Activated T-cell treated with anti-CD3 and anti-CD28 coated beads for 48 hours (primary cell): ENCODE measurements at regions not wholly inside any gene's neighbourhood (a gene's known extent, or its start where the extent isn't known, plus 50 kb on each side); places are given as distances from the start of the nearest gene placed in this dataset.
A peak's percentile ranks its signal among the peaks of the same experiment; 100 is the strongest.

Experiments
- DNase-seq: peaks from one replicate; pipeline ENCODE4 v3.0.0-alpha.2; 2020; ENCODE audit warnings: low read depth

DNA sequence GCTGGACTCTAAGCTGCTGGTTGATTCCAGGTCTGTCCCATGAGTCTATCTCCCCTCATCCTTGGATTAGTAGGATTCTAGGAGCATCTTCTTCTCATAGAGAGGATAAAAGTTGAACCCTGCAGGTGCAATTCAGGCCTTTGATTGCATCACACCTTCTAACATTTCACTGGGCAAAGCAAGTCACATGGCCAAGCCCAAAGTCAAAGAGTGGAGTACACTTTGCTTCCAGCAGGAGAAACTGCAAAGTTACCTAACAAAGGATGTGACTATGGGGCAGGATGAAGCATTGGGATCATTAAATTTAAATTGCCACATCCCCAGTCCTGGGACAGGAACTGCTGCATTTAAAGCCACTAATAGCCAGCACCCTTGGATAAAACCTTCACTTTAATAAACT is 51.0 kb upstream of the EGFLAM start:
- DNase-seq: no peak

DNA sequence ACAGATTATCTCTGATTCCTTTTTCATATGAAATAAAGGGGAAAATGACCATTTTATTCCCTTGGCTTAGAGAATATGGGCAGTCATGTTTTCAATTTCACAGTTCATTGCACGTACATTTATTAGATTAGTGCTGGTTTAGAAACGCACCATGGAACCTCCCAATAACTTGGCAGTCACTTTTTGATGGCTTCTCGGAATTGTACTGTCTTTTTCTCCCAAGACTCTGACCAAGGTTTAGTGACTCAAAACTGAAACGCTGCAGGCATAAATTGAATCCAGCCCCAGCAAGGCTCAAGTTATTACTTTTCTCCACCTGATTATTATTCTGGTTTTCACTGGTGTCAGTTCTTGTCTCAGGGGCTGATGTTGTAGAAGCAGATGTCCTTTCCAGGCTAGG is 55.6 kb upstream of the EGFLAM start:
- no peak for DNase-seq

DNA sequence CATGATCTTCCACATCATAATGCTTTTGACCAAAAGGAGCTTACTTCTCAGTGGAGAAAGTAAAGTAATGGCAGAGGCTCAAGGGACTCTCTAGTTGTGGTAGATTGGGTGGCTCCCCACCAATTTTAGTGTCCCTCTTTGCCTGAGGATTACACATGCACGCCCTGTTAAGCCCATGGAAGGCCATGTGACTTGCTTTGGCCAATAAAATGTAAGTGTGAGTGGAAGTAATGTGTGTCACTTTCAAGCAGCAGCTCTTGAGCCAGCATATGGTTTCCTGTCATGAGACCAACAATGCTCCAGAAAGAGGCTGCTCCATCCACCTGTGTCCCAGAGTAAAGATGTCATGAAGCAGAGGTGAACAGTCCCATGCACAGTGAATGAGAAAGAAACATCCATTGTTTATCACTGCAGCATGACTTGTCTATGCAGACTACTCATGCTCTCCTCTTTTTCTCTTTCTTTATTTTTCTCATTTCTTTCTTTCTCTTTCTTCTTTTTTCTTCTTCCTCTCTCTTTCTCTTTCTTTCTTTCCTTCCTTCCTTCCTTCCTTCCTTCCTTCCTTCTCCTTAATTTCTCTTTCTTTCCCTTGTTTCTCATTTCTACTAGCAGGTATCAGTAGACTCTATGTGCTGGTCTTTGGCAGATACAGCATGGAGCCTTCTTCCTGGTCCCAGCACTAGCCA is 57.3 kb upstream of the EGFLAM start:
- no peak for DNase-seq

DNA sequence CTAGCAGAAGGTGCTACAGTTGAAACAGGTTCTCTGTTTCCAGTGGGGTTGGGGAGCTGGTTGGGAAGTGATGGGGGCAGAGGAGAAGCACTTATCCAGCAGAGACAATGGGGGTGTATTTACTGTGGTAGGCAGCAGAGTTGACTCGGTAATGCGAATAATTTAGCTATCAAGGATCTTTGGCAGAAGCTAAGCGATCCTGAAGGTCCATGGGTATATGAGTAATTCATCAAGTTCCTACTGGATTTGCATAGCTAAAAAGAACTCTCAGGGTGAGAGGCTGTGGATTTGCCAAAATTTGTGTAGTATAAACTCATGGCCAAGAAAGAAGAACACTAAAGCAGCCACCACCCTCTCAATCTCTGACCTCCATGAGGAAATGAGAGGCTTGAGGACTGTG is 61.2 kb upstream of the EGFLAM start:
- no peak for DNase-seq

DNA sequence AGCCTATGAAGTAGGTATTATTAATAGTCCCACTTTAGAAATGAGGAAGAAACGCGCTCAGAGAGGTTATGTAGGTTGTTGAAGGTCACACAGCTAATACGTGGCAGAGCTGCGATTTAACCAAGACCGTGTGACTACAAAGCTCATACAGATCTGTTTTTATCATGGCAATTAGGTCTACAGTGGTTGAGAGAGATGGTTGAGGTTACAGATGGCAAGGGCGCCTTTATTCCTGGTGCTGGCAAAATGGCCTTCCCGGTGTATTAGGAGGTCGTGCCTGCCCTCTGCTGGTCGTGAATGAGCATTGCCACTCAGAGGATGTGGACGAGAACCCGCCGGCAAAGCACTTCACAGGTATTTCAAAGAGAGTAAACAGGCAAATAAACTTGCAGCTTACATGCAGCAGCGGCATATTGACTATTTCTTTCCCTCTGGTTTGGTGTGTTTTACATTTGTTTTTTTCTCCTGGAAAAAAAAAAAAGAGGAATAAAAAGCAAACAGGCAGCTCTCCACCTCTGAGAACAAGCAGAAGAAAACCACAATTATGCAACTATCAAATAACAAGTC is 65.3 kb upstream of the EGFLAM start:
- peak; percentile 47 for DNase-seq

DNA sequence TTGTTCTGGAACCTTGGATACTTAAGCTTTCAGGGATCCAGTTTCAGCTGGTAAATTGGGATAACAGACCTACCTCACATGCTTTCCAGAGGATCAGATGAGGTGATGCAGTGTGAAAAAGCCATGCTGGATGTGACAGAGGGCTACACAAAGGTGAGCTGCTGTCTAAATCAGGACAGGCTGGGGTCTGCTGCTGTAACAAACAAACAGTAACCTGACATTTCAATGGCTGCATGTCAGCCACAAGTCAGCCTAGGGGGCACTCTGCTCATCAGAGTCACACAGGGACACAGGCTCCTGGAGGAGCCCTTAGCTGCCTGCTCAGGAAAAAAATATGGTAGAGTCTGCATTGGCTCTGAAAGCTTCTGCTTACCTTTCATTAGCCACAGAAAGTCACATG is 66.7 kb upstream of the EGFLAM start:
- no peak for DNase-seq

DNA sequence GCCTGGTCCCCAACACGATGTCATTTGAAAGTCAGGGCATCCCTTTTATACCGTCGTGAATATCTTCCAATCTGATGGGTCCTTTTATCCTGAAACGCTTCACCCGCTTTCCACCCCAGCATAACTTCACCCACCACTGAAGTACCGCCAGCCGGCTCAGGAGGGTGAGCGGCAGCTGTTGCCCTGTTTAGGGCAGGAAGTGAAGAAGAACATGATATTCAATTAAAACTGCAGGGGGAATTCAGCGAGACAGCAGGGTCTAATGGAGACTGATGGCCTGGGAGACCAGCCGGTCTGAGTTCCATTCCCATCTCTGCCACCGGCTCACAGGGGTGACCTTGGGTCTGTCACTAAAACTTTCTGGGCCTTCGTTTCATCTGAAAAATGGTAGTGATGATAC is 68.2 kb upstream of the EGFLAM start:
- DNase-seq: no peak

DNA sequence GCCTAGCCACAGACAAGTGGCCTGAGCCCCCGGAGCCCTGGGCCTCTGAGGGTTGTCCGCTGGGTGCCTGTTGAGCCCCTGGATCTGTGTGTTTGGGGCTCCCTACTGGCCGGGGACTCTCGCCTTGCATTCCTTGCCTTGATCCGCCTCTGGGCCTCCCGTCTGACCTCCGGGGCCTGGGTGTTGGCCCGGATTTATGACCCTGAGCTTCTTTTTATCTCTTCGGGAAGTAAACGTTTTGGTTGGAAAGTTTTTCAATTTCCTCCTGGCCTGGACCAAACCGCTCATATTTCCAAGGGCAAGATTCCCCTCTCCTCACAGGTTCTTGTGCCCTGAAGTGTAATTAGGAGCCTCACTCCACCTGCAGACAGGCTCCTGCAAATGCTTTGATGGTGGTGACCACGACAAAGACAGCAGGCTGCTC is 69.3 kb upstream of the EGFLAM start:
- no peak for DNase-seq

DNA sequence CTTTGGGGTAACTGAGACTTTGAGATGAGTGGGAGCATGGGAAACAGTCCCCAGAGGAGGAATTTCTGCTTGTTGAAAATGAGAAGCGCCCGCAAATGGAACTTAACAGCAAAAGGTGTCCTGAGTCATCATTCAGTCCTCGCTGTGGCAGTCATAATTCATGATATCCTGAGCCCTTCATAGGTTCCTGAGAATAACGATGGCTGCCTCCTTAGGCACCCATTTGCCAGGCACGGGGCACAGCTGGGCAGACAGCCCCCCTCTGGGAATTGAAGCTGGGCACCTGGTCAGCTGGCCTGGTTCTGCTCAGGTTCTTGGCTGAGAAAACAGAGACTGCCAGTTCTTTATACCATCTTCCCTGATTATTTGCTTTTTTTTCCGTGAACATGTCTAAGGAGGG is 69.8 kb upstream of the EGFLAM start:
- no peak for DNase-seq

DNA sequence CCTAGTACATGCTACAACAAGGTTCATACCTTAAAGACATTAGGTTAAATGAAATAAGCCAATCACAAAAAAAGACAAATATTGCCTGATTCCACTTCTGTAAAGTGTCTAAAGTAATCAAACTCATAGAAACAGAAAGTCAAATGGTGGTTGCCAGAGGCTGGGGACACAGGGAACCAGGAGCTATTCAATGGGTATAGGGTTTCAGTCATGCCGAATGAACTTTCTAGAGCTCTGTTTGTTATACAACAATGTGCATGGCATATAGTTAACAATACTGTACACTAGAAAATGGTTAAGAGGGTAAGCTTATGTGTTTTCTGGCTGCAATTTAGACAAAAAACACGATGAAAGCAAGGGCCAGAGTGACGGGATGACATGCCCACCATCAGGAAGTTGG is 70.8 kb upstream of the EGFLAM start:
- no peak for DNase-seq

DNA sequence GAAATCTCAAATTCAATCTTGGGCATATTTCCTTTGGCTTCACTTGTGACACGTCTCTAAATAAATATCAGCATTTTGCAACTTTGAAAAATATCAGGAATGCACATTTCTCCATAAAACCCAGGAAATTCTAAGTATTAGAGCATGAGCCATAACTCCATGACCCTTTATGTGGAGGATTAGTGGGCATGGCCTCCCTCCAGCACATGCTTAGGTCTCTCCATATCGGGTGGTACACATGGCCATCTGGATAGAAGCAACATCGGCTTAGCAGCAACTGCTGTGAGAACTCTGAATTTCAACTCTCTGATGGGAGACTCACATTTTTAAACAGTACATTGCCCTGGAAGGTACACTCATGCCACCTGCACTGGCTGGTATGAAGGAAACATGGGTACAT is 73.7 kb upstream of the EGFLAM start:
- DNase-seq: no peak

DNA sequence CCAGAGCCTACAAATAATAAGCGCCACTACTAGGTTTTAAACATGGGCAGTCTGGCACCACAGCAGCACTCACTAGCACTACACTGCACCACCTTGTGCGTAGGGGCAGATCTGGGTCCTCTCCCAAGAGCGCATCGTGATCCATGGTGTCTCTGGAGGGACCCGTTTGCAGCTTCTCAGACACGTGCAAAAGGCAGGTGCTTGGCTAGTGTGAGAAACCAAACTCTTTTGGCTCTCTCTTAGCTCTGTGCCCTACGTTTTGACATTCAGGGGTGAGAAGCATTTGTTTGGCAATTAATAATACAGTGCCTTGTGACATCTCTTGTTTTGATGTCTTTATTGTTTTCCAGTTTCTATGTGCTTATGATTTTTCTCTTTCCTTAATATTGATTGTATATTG is 75.4 kb upstream of the EGFLAM start:
- no peak for DNase-seq

DNA sequence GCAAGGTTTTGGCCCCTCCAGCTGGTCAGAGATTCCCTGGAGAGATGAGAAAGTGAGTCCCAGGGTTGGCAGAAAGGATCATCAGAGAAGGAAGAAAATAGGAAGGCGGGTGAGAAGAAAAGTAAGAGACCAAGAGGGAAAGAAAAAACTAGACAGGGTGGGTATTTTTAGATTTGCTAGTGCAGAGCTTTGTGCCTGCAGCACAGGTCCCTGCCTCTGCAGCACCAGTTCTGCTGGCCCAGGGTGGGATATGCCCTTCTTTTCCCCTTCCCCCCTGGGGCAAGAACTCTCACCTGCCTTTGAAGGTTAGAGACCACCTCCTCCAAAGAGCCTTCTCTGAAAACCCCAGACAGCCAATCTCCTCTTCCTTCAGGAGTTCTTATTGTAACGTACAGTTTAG is 90.3 kb upstream of the EGFLAM start:
- DNase-seq: no peak

DNA sequence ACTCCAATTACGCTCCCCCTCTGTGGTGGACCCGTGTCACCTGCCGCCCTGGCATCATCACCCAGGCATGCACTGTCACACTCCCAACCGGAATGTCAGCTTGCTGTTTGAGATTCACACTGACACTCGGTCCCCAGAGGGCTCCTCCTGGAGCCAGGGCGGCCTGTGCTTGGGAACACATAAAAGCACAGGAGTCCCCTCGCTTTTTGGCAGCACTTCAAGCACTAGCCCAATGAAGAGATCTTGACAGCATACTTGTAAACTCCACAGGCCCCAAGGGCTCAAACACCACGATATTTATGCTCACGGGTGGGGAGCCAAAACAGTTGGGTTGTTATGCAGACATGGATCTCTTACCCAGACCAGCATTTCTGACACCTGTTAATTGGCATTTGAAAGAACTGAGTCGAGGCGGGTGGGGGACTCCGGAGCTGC is 90.8 kb upstream of the EGFLAM start:
- no peak for DNase-seq

DNA sequence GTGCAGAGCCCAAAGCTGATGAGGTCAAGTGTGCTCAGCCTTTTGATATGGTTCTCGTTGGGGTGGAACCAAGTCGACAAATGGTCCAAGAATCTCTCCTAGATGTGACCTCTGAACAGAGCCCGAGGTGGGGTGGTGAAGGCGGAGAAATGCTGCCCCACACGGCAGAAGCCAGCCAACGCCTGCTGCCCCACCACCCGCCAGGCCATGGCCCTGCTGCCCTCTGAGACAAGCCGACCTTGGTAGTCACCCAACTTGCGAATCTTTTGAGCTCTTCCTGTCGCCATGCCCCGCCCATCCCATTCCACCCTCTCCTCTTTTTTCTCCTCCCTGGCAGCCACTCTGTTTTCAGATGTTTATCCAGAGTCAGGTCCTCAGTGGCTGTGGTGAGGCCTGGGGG is 91.5 kb upstream of the EGFLAM start:
- DNase-seq: no peak

DNA sequence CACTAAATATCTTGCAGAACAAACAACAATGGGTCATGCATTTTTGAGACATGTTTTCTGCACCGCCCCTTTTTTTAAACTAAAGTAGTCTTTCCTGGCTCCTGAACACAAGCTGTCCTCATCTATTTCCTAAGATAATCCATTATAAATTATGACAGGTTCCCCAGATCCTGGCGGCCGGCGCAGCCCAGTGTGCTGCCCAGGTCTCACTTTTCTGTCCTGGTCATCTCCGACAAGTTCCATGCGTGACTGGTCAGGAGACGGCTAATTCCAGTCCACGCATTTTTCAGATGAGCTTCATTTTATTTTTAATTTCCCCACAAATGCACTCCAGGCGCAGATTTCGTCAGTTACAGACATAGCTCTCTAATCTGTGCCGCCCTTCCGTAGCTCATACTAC is 92.9 kb upstream of the EGFLAM start:
- no peak for DNase-seq

DNA sequence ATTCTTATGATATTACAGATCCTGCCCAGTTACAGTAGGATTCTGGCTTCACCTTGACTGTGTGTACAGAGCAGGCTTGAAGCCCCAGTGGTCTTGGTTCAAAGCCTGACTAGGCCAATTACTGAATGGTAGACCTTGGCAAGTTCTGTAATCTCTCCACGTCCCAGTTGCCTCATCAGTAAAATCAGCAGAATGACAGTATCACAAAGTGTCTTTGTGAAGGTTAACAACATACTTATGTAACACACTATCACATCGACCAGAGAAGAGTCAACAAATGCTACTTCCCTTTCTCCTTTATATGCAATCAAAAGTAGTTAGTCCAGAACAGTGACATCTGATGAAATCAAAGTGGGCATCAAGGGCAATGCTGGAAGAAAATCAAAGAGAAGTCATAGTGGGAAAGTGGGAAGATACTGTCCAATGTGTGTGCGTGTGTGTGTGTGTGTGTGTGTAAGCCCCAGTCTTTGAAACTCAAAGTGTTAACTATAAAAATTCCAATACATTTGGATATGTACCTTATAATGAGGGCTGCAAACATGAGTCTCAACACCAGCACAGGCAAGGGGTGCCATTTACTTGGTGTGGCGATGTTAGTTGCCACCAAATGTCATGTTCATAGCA is 93.5 kb upstream of the EGFLAM start:
- DNase-seq: no peak

DNA sequence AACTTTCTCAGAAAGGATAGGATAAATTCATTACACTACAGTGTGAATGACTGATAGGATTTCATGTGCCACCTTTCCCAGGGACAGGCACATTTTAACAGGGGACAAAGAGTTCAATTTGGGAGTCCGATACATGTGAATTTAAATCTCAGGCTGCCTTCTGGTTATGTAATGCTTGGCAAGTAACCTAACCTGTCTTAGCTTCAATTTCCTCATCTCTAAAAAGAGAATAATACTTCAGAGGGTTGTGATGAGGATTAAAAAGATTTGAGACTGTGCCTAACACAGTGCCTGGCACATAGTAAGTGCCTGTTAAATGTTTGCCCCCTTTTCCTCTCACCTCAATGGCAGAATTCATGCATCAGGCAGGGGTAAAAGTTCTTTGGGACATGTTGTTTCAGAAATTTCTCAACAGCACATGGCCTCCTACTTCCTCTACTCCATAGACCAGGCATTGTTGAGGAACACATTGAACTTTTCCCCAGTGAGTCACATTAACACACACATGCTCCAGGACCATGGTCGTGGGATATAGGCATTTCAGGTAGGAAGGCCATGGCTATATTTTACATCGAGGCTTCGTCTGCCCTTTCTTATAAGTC is 94.6 kb upstream of the EGFLAM start:
- DNase-seq: no peak

DNA sequence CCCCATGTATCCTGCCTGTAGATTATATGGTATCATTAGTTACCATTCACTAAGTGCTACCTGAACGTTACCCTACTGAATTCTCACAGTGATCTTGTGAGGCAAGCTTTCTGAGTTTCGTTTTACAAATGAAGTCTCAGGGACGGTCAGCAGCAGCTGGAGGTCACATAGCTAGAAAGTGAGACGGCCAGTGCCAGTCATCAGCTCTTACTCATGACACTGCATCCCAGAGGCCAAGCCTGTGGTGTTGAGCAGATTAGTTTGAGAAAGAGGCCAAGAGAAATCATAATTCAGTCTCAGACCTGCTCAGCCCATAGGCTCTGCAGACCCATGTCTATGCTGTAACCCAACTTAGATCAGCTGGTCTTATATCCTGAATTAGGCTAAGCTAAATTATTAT is 95.7 kb upstream of the EGFLAM start:
- no peak for DNase-seq

DNA sequence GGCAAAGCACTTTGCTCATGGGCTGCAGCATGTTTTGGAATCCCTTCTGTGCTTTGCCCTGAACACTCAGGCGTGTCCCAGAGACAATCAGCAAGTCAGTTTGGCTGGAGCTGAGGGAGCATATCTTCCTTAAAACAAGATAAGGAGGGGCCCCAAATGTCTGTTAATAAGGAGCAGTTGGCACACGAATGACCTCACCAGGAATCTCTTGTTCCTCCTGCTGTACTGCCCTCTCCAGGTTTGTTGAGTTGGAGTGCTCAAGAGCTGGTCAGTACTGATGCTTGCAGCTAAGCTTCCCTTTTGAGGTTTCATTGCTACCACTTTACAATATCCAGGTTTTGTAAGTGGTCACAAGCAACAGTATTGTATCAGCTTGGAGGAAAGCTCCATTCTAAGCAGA is 101.3 kb upstream of the EGFLAM start:
- DNase-seq: no peak

DNA sequence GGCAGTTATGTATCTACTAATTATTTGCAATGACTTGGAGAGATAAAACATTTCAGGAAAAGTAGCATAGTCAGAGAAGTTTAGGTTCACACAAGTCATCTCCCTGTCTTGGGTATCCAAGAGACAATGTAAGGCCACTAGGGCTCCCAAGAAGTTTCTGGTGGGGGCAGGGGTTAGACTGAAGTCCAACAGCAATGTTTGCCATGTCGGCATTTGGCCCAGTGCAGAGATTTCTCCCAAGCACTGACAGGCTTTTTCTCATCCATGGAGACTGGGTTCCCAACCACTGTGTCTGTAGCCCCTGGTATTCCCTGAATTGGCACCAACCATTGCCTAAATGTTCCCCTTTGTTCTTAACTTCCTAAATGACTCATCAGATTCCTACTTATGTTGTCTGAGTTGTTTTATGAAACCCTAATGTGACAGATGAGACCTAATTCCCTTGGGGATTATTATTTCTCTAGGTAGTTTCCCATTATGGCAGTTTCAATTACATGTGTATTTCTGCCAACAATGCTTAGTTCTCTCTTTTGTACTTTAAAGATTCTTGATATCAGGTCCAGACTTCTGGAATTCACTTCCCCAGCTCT is 103.6 kb upstream of the EGFLAM start:
- no peak for DNase-seq

DNA sequence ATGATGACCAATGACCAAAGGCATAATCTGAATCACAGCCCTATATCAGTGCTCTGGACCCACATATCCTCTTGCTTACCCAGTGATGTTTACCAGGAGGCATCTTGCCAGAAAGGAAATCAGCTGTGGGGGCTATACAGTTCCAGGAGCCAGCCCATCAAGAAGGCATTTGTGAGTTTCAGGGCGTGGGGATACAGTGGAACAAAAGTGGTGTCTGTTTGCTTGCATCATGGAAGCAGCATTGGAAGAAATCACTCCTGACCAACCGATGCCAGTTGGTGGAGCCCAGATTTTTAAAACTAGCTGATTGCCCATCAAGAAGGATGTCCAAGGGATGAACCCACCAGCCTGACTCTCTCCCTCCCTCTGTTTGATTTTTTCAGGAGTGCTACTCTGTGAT is 106.5 kb upstream of the EGFLAM start:
- DNase-seq: no peak

DNA sequence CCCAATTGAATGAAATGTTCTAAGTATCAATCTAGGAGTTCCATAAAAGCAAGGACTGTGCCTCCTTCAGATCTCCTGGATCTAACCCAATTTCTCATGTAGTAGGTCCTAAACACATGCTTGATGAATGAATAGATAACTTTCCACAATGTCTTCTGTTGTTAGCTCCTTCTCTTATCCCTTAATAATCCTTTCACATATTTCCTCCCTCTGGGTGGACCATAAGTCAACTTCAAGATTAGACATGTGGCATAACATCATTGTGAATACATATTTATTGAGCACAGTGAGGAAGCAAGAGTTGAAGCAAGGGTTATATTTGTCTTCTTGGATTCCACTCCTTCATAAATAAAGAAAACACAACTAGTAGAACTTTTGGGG is 108.6 kb upstream of the EGFLAM start:
- no peak for DNase-seq
